ENCODE measurements at regions not wholly inside any gene's neighbourhood (a gene's known extent, or its start where the extent isn't known, plus 50 kb on each side); places are given as distances from the start of the nearest gene placed in this dataset.

- no peak for TF ChIP-seq CTCF (conservative IDR thresholded peaks at IDR 0.05)
- TF ChIP-seq ZFX (IDR thresholded peaks at IDR 0.05): no peak
Measured at GRCh38 chr21:16058896-16059295, 329.1 kb downstream of the USP25 start.

Data from C4-2B (cell line).